ENCODE measurements at regions not wholly inside any gene's neighbourhood (a gene's known extent, or its start where the extent isn't known, plus 50 kb on each side); places are given as distances from the start of the nearest gene placed in this dataset.

DNA sequence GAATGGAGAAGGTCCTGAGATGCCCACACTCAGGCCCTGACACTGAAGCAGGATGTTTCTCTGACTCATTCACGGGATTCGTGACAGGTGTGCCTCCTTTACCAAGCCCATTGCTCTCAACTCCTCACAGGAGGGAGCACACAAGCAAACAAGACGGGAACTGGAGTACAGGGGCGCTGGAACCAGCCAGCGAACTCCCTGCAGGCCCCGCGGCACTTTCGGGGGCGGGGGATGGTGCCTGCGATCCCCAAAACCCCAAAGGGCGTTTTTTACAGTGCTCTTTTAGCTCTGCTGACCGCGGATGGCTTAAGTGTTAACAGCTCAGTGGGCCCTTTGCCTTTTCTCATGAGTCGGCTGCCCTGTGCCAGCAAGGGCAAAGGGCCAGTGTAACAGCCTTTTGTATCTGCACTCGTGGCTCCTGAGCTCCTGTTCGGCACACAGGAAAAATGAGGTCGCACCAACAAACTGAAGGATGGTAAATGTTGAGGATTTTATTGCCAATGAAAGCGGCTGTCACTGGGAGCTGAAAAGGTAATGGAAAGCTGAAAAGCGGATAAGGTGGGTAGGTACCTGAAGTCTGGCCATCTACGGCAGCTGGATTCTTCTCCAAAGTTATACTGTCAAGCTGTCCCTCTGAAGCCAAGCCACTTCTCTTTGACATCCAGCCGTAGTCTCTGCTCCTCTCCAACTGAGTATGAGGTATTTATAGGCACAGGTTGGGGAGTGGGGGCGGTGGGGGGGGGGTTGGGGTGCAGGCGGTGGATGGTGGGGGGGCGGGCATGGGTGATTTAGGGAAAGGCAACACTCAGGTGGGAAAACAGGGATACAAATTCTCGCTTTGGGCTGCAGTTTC lies 65.0 kb upstream of the TRPC4 start:
- Histone ChIP-seq H2AFZ (ENCODE audit: low read length) (no peak overlapping the region), H3K36me3 (ENCODE audit: low read depth, low read length) (no peaks in the 10 kb centered on the region), H3K9ac (ENCODE audit: low read length) (no peak overlapping the region), H3K4me1 (ENCODE audit: insufficient read depth, low read length) (no peaks in the 10 kb centered on the region), H3K27me3 (ENCODE audit: low read length) (peaks cover 72% of the 10 kb centered on the region), H3K4me2 (ENCODE audit: low read length) (no peak overlapping the region), H3K9me3 (ENCODE audit: low read length) (no peaks in the 10 kb centered on the region), H3F3A (ENCODE audit: low read length, unreplicated experiment) (no peaks in the 10 kb centered on the region), H3K9me2 (replicated peaks; ENCODE audit: low read length) (no peaks in the 10 kb centered on the region), H3K79me2 (ENCODE audit: low read length) (no peaks in the 10 kb centered on the region), H3K4me3 (ENCODE audit: low read length) (no peak overlapping the region), H4K20me1 (ENCODE audit: low read length) (no peaks in the 10 kb centered on the region), H3K27ac (ENCODE audit: low read length) (no peak overlapping the region)
- ChIA-PET POLR2A (ENCODE audit: unreplicated experiment) (no interaction called here), CTCF (no interaction called here)
- intact Hi-C loops (cut with micrococcal nuclease) = no loop called here
- TF ChIP-seq, protein P1, sequence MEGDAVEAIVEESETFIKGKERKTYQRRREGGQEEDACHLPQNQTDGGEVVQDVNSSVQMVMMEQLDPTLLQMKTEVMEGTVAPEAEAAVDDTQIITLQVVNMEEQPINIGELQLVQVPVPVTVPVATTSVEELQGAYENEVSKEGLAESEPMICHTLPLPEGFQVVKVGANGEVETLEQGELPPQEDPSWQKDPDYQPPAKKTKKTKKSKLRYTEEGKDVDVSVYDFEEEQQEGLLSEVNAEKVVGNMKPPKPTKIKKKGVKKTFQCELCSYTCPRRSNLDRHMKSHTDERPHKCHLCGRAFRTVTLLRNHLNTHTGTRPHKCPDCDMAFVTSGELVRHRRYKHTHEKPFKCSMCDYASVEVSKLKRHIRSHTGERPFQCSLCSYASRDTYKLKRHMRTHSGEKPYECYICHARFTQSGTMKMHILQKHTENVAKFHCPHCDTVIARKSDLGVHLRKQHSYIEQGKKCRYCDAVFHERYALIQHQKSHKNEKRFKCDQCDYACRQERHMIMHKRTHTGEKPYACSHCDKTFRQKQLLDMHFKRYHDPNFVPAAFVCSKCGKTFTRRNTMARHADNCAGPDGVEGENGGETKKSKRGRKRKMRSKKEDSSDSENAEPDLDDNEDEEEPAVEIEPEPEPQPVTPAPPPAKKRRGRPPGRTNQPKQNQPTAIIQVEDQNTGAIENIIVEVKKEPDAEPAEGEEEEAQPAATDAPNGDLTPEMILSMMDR (conservative IDR thresholded peaks at IDR 0.05; ENCODE audit: low read depth, low read length) = no peak
- no peak for TF ChIP-seq EZH2 (IDR thresholded peaks at IDR 0.05; ENCODE audit: low read length, unreplicated experiment)
- TF ChIP-seq EZH2phosphoT487 (IDR thresholded peaks at IDR 0.05; ENCODE audit: borderline replicate concordance, low read length) = no peak
- ATAC-seq (0 out of 2 replicates have a peak, but pooled peaks have one; percentile 22), DNase-seq (no peak)
- BruUV-seq (replicated peaks) = no TSS peak

DNA sequence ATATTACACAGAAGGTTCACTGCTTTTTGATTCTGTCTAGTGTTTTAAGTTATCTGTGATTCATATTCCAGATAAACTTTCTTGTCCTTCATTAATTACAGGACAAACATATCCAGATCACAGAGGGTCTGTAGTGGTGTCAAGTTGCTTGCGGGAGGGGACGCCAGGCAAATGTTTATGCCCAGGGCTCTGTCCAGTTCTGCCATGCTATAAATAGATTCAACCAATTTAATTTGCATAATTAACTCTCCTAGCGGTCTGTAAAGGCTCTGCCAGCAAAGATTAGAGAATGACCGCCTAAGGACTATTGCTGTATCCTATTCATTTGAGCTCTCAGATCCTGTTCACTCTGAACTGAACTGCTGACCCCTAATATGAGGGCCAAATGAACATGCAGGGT lies 59.7 kb upstream of the TRPC4 start:
- no peaks in the 10 kb centered on the region for H3K9me3 ChIP-seq (ENCODE audit: low read length)
- H3K9ac ChIP-seq (ENCODE audit: low read length) = no peak overlapping the region
- no peak overlapping the region for H2AFZ ChIP-seq (ENCODE audit: low read length)
- TF ChIP-seq EZH2phosphoT487 (IDR thresholded peaks at IDR 0.05; ENCODE audit: borderline replicate concordance, low read length) (no peak), EZH2 (IDR thresholded peaks at IDR 0.05; ENCODE audit: low read length, unreplicated experiment) (no peak)
- TF ChIP-seq, protein P1 (conservative IDR thresholded peaks at IDR 0.05; ENCODE audit: low read depth, low read length) = no peak
- CTCF ChIA-PET = no interaction called here
- H3K4me2 ChIP-seq (ENCODE audit: low read length) = no peak overlapping the region
- H3F3A ChIP-seq (ENCODE audit: low read length, unreplicated experiment) = no peaks in the 10 kb centered on the region
- H3K27ac ChIP-seq (ENCODE audit: low read length) = no peak overlapping the region
- DNase-seq (no peak), ATAC-seq (no peak)
- H3K9me2 ChIP-seq (replicated peaks; ENCODE audit: low read length) = no peaks in the 10 kb centered on the region
- intact Hi-C loops (cut with micrococcal nuclease) = no loop called here
- H4K20me1 ChIP-seq (ENCODE audit: low read length) = no peaks in the 10 kb centered on the region
- no peaks in the 10 kb centered on the region for H3K36me3 ChIP-seq (ENCODE audit: low read depth, low read length)
- H3K4me1 ChIP-seq (ENCODE audit: insufficient read depth, low read length) = no peaks in the 10 kb centered on the region
- H3K27me3 ChIP-seq (ENCODE audit: low read length) = peaks cover 72% of the 10 kb centered on the region
- no peaks in the 10 kb centered on the region for H3K79me2 ChIP-seq (ENCODE audit: low read length)
- POLR2A ChIA-PET (ENCODE audit: unreplicated experiment) = no interaction called here
- no peak overlapping the region for H3K4me3 ChIP-seq (ENCODE audit: low read length)
- no TSS peak for BruUV-seq (replicated peaks)

DNA sequence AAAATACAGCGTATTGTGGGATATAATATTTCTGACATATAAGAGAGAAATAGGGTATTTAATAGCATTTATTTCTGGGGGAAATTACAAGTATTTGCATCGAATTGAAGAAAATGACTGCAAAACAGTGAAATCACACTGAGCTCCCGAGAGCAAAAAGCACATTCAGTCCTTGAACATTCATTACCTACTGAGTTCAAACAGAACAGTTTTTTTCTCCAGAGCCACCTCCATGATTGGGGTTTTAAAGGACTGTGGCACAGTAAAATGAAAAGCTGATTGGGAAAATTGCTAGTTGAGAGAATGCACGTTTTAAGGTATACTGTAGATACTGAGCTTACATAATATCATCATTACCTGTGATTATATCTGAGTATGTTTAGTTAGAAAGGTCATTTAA lies 58.0 kb upstream of the TRPC4 start:
- Histone ChIP-seq H3K9me2 (replicated peaks; ENCODE audit: low read length) (no peaks in the 10 kb centered on the region), H2AFZ (ENCODE audit: low read length) (no peak overlapping the region), H3F3A (ENCODE audit: low read length, unreplicated experiment) (no peaks in the 10 kb centered on the region), H3K27me3 (ENCODE audit: low read length) (peaks cover 79% of the 10 kb centered on the region), H3K4me2 (ENCODE audit: low read length) (no peak overlapping the region), H3K9ac (ENCODE audit: low read length) (no peak overlapping the region), H3K36me3 (ENCODE audit: low read depth, low read length) (no peaks in the 10 kb centered on the region), H3K4me3 (ENCODE audit: low read length) (no peak overlapping the region), H3K79me2 (ENCODE audit: low read length) (no peaks in the 10 kb centered on the region), H3K4me1 (ENCODE audit: insufficient read depth, low read length) (no peaks in the 10 kb centered on the region), H4K20me1 (ENCODE audit: low read length) (no peaks in the 10 kb centered on the region), H3K9me3 (ENCODE audit: low read length) (no peaks in the 10 kb centered on the region), H3K27ac (ENCODE audit: low read length) (no peak overlapping the region)
- ChIA-PET CTCF (no interaction called here), POLR2A (ENCODE audit: unreplicated experiment) (no interaction called here)
- TF ChIP-seq EZH2 (IDR thresholded peaks at IDR 0.05; ENCODE audit: low read length, unreplicated experiment) (no peak), EZH2phosphoT487 (IDR thresholded peaks at IDR 0.05; ENCODE audit: borderline replicate concordance, low read length) (no peak)
- TF ChIP-seq, protein P1 (conservative IDR thresholded peaks at IDR 0.05; ENCODE audit: low read depth, low read length) = no peak
- BruUV-seq (replicated peaks) = no TSS peak
- intact Hi-C loops (cut with micrococcal nuclease) = no loop called here
- ATAC-seq (no peak), DNase-seq (no peak)

All from PC-3 (cell line).